SK-N-SH treated with all-trans-retinoic acid at 6 μM for 48 hours (cell line): ENCODE measurements at regions not wholly inside any gene's neighbourhood (a gene's known extent, or its start where the extent isn't known, plus 50 kb on each side); places are given as distances from the start of the nearest gene placed in this dataset.
A peak's percentile ranks its signal among the peaks of the same experiment; 100 is the strongest.

ENCODE experiments used
- ATAC-seq: fragments of 200-7000 bp; cut with Tn5 transposase; 3 replicates; pipeline ENCODE4 v1.9.1; 2020; ENCODE audit warnings: mild to moderate bottlenecking, moderate library complexity
- ARNTL ChIP-seq: fragments of 450-650 bp; formaldehyde crosslinking; IDR thresholded peaks from 2 replicates; pipeline ENCODE4 v1.5.0; 2020; ENCODE audit warnings: low read depth, mild to moderate bottlenecking, moderate library complexity, borderline replicate concordance
- BACH2 ChIP-seq: fragments of 250-450 bp; sonication (Bioruptor Pico); IDR thresholded peaks from 2 replicates; pipeline ENCODE4 v1.9.0; 2021; ENCODE audit warnings: mild to moderate bottlenecking, borderline replicate concordance
- CREB5 ChIP-seq: fragments of 250-450 bp; sonication (Bioruptor Pico); IDR thresholded peaks from 2 replicates; pipeline ENCODE4 v1.5.1; 2020; ENCODE audit warnings: low read depth, mild to moderate bottlenecking, moderate library complexity
- CSDC2 ChIP-seq: fragments of 250-450 bp; sonication (Bioruptor Pico); IDR thresholded peaks from 2 replicates; pipeline ENCODE4 v1.5.0; 2020; ENCODE audit warnings: mild to moderate bottlenecking, moderate library complexity
- ESRRG ChIP-seq: fragments of 250-450 bp; sonication (Bioruptor Pico); IDR thresholded peaks from 2 replicates; pipeline ENCODE4 v1.6.1; 2021; ENCODE audit warnings: mild to moderate bottlenecking
- ISL1 ChIP-seq: fragments of 250-450 bp; sonication (Bioruptor Pico); IDR thresholded peaks from 2 replicates; pipeline ENCODE4 v2.1.2; 2022; ENCODE audit warnings: mild to moderate bottlenecking, moderate library complexity
- OSR1 ChIP-seq: fragments of 250-450 bp; sonication (Bioruptor Pico); IDR thresholded peaks from 2 replicates; pipeline ENCODE4 v1.8.0; 2022; ENCODE audit warnings: moderate library complexity, mild to moderate bottlenecking, inconsistent platforms
- RARB ChIP-seq: fragments of 250-450 bp; sonication (Bioruptor Pico); IDR thresholded peaks from 2 replicates; pipeline ENCODE4 v1.8.0; 2021; ENCODE audit warnings: mild to moderate bottlenecking, moderate library complexity
- SNAI2 ChIP-seq: fragments of 250-450 bp; sonication (Bioruptor Pico); IDR thresholded peaks from 2 replicates; pipeline ENCODE4 v1.5.0; 2020; ENCODE audit warnings: mild to moderate bottlenecking, moderate library complexity
- TCF4 ChIP-seq: fragments of 250-450 bp; sonication (Bioruptor Pico); IDR thresholded peaks from 2 replicates; pipeline ENCODE4 v1.8.0; 2021; ENCODE audit warnings: mild to moderate bottlenecking, moderate library complexity, borderline replicate concordance
- TOX ChIP-seq: fragments of 250-450 bp; sonication (Bioruptor Pico); IDR thresholded peaks from 2 replicates; pipeline ENCODE4 v1.8.0; 2021; ENCODE audit warnings: mild to moderate bottlenecking, moderate library complexity, borderline replicate concordance
- ZC3H10 ChIP-seq: fragments of 250-450 bp; sonication (Bioruptor Pico); IDR thresholded peaks from 2 replicates; pipeline ENCODE4 v1.5.1; 2021; ENCODE audit warnings: mild to moderate bottlenecking, moderate library complexity
- ZFP3 ChIP-seq: fragments of 250-450 bp; sonication (Bioruptor Pico); IDR thresholded peaks from 2 replicates; pipeline ENCODE4 v1.5.0; 2020; ENCODE audit warnings: mild to moderate bottlenecking, moderate library complexity
- ZFP30 ChIP-seq: fragments of 450-650 bp; formaldehyde crosslinking; IDR thresholded peaks from 2 replicates; pipeline ENCODE4 v1.5.0; 2022; ENCODE audit warnings: mild to moderate bottlenecking, moderate library complexity
- ZNF8 ChIP-seq: fragments of 450-650 bp; formaldehyde crosslinking; IDR thresholded peaks from 2 replicates; pipeline ENCODE4 v1.5.0; 2020; ENCODE audit warnings: mild to moderate bottlenecking, moderate library complexity
- TF ChIP-seq, protein P1 (sequence below): fragments of 250-450 bp; sonication (Bioruptor Pico); IDR thresholded peaks from 2 replicates; pipeline ENCODE4 v1.8.0; 2020; ENCODE audit warnings: mild to moderate bottlenecking, moderate library complexity, borderline replicate concordance
- TF ChIP-seq, protein P2 (sequence below): fragments of 250-450 bp; sonication (Bioruptor Pico); IDR thresholded peaks from 2 replicates; pipeline ENCODE4 v1.8.0; 2021; ENCODE audit warnings: low read depth, mild to moderate bottlenecking, moderate library complexity, borderline replicate concordance
- TF ChIP-seq, protein P3 (sequence below): fragments of 250-450 bp; sonication (Bioruptor Pico); IDR thresholded peaks from 2 replicates; pipeline ENCODE4 v1.5.1; 2021; ENCODE audit warnings: mild to moderate bottlenecking, moderate library complexity

- TF ChIP-seq ISL1 (CRISPR knock-in tag) = no peak
- no peak for TF ChIP-seq CSDC2 (CRISPR knock-in tag)
- TF ChIP-seq RARB = no peak
- no peak for TF ChIP-seq ESRRG
- TF ChIP-seq BACH2 (CRISPR knock-in tag) = no peak
- no peak for TF ChIP-seq TCF4 (CRISPR knock-in tag)
- TF ChIP-seq ZFP30 (CRISPR knock-in tag) = no peak
- TF ChIP-seq, protein P1, sequence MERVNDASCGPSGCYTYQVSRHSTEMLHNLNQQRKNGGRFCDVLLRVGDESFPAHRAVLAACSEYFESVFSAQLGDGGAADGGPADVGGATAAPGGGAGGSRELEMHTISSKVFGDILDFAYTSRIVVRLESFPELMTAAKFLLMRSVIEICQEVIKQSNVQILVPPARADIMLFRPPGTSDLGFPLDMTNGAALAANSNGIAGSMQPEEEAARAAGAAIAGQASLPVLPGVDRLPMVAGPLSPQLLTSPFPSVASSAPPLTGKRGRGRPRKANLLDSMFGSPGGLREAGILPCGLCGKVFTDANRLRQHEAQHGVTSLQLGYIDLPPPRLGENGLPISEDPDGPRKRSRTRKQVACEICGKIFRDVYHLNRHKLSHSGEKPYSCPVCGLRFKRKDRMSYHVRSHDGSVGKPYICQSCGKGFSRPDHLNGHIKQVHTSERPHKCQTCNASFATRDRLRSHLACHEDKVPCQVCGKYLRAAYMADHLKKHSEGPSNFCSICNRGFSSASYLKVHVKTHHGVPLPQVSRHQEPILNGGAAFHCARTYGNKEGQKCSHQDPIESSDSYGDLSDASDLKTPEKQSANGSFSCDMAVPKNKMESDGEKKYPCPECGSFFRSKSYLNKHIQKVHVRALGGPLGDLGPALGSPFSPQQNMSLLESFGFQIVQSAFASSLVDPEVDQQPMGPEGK (CRISPR knock-in tag) = no peak
- TF ChIP-seq, protein P2, sequence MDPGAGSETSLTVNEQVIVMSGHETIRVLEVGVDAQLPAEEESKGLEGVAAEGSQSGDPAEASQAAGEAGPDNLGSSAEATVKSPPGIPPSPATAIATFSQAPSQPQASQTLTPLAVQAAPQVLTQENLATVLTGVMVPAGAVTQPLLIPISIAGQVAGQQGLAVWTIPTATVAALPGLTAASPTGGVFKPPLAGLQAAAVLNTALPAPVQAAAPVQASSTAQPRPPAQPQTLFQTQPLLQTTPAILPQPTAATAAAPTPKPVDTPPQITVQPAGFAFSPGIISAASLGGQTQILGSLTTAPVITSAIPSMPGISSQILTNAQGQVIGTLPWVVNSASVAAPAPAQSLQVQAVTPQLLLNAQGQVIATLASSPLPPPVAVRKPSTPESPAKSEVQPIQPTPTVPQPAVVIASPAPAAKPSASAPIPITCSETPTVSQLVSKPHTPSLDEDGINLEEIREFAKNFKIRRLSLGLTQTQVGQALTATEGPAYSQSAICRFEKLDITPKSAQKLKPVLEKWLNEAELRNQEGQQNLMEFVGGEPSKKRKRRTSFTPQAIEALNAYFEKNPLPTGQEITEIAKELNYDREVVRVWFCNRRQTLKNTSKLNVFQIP = no peak
- no peak for TF ChIP-seq OSR1 (CRISPR knock-in tag)
- TF ChIP-seq, protein P3, sequence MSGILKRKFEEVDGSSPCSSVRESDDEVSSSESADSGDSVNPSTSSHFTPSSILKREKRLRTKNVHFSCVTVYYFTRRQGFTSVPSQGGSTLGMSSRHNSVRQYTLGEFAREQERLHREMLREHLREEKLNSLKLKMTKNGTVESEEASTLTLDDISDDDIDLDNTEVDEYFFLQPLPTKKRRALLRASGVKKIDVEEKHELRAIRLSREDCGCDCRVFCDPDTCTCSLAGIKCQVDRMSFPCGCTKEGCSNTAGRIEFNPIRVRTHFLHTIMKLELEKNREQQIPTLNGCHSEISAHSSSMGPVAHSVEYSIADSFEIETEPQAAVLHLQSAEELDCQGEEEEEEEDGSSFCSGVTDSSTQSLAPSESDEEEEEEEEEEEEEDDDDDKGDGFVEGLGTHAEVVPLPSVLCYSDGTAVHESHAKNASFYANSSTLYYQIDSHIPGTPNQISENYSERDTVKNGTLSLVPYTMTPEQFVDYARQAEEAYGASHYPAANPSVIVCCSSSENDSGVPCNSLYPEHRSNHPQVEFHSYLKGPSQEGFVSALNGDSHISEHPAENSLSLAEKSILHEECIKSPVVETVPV (CRISPR knock-in tag) = no peak
These were observed 437.5 kb downstream of the TMEM232 start for GRCh38 chr5:110288766-110289511.

GRCh38 chr5:110289512-110289810 lies 437.0 kb downstream of the TMEM232 start:
- no peak for ATAC-seq
- no peak for TF ChIP-seq ZC3H10

More at GRCh38 chr5:110288766-110289511, 437.5 kb downstream of the TMEM232 start:
- ATAC-seq = peak; percentile 63

GRCh38 chr5:110290542-110290941 lies 435.9 kb downstream of the TMEM232 start:
- ATAC-seq = no peak
- TF ChIP-seq ZNF8 (CRISPR knock-in tag) = no peak
- TF ChIP-seq RARB = no peak
- TF ChIP-seq ESRRG = no peak
- TF ChIP-seq ZFP3 = no peak
- no peak for TF ChIP-seq ZC3H10
- no peak for TF ChIP-seq OSR1 (CRISPR knock-in tag)
- TF ChIP-seq CSDC2 (CRISPR knock-in tag) = no peak
- TF ChIP-seq TOX (CRISPR knock-in tag) = no peak
- no peak for TF ChIP-seq ISL1 (CRISPR knock-in tag)
- TF ChIP-seq SNAI2 (CRISPR knock-in tag) = no peak
- TF ChIP-seq, protein P3 (CRISPR knock-in tag) = no peak

GRCh38 chr5:110294281-110294680 lies 432.2 kb downstream of the TMEM232 start:
- ATAC-seq = no peak
- TF ChIP-seq, protein P1 (CRISPR knock-in tag) = no peak
- no peak for TF ChIP-seq ARNTL (CRISPR knock-in tag)
- TF ChIP-seq CREB5 = no peak
- TF ChIP-seq ZFP30 (CRISPR knock-in tag) = no peak
- no peak for TF ChIP-seq SNAI2 (CRISPR knock-in tag)
- TF ChIP-seq, all 23 proteins: peak for 0
